ENCODE measurements at regions not wholly inside any gene's neighbourhood (a gene's known extent, or its start where the extent isn't known, plus 50 kb on each side); places are given as distances from the start of the nearest gene placed in this dataset.
"Not testable (repeated sequence)": the region's sequence is repeated elsewhere in the genome, so short reads cannot be mapped to it uniquely, and the experiment has no call there.

GRCh38 chr3:154862265-154862664 lies 217.9 kb upstream of the MME start:
- 0 out of 2 replicates have a peak, but pooled peaks cover 2% of the 10 kb centered on the region for H3K9me2 ChIP-seq (ENCODE audit: insufficient read depth)
- no peaks in the 10 kb centered on the region for H3F3A ChIP-seq (ENCODE audit: insufficient read depth, low read depth)
- DNase-seq = no peak
- no peaks in the 10 kb centered on the region for H3K4me1 ChIP-seq (replicated peaks; ENCODE audit: insufficient read depth)
- H3K9me3 ChIP-seq (ENCODE audit: insufficient read depth, low read depth) = no peaks in the 10 kb centered on the region; the same call in 1 of the 2 replicates
- TF ChIP-seq CTCF (conservative IDR thresholded peaks at IDR 0.05) = no peak
- TF ChIP-seq EZH2 (IDR thresholded peaks at IDR 0.05; ENCODE audit: low read depth) = no peak
- no peaks in the 10 kb centered on the region for H3K79me2 ChIP-seq (ENCODE audit: low read depth)
- CTCF ChIA-PET = no interaction called here
- no peaks in the 10 kb centered on the region for H4K20me1 ChIP-seq (ENCODE audit: insufficient read depth)
- intact Hi-C loops (cut with micrococcal nuclease; ENCODE audit: unreplicated experiment) = no loop called here
- no peak overlapping the region for H3K4me3 ChIP-seq
- H3K4me2 ChIP-seq = no peak overlapping the region
- POLR2A ChIA-PET (ENCODE audit: unreplicated experiment) = interaction anchor here (0.6 kb wide), 1 partner anchor 1949 kb away, joined by 3 read pairs; no protein-coding TSS in a partner anchor
- no peak overlapping the region for H3K27ac ChIP-seq
- no peaks in the 10 kb centered on the region for H3K27me3 ChIP-seq (ENCODE audit: insufficient read depth, low read depth)
- no peaks in the 10 kb centered on the region for H3K36me3 ChIP-seq (ENCODE audit: low read depth)
- BruUV-seq (replicated peaks) = no TSS peak
- no peak overlapping the region for H2AFZ ChIP-seq

GRCh38 chr3:154852998-154853397 lies 227.1 kb upstream of the MME start:
- H3K36me3 ChIP-seq (ENCODE audit: low read depth); H3K9me3 ChIP-seq (ENCODE audit: insufficient read depth, low read depth); H3F3A ChIP-seq (ENCODE audit: insufficient read depth, low read depth); H3K27me3 ChIP-seq (ENCODE audit: insufficient read depth, low read depth); H2AFZ ChIP-seq; H3K4me1 ChIP-seq (replicated peaks; ENCODE audit: insufficient read depth); H3K27ac ChIP-seq; CTCF ChIA-PET; H4K20me1 ChIP-seq (ENCODE audit: insufficient read depth); H3K4me3 ChIP-seq; DNase-seq; H3K9me2 ChIP-seq (ENCODE audit: insufficient read depth); H3K4me2 ChIP-seq; H3K79me2 ChIP-seq (ENCODE audit: low read depth); BruUV-seq (replicated peaks); intact Hi-C loops (cut with micrococcal nuclease; ENCODE audit: unreplicated experiment); POLR2A ChIA-PET (ENCODE audit: unreplicated experiment): not testable (repeated sequence)

GRCh38 chr3:154852515-154852914 lies 227.6 kb upstream of the MME start:
- H2AFZ ChIP-seq = no peak overlapping the region
- DNase-seq = no peak
- H3K27me3 ChIP-seq (ENCODE audit: insufficient read depth, low read depth) = no peaks in the 10 kb centered on the region
- no peak for TF ChIP-seq CTCF (conservative IDR thresholded peaks at IDR 0.05)
- TF ChIP-seq EZH2 (IDR thresholded peaks at IDR 0.05; ENCODE audit: low read depth) = no peak
- H3K4me1 ChIP-seq (replicated peaks; ENCODE audit: insufficient read depth) = no peaks in the 10 kb centered on the region
- no peaks in the 10 kb centered on the region for H3K36me3 ChIP-seq (ENCODE audit: low read depth)
- no peaks in the 10 kb centered on the region for H4K20me1 ChIP-seq (ENCODE audit: insufficient read depth)
- BruUV-seq (replicated peaks) = no TSS peak
- intact Hi-C loops (cut with micrococcal nuclease; ENCODE audit: unreplicated experiment) = no loop called here
- H3K4me3 ChIP-seq = no peak overlapping the region
- 0 out of 2 replicates have a peak, but pooled peaks cover 3% of the 10 kb centered on the region for H3K9me2 ChIP-seq (ENCODE audit: insufficient read depth)
- no peak overlapping the region for H3K27ac ChIP-seq
- no peaks in the 10 kb centered on the region for H3F3A ChIP-seq (ENCODE audit: insufficient read depth, low read depth)
- no peaks in the 10 kb centered on the region for H3K79me2 ChIP-seq (ENCODE audit: low read depth)
- CTCF ChIA-PET = no interaction called here
- H3K9me3 ChIP-seq (ENCODE audit: insufficient read depth, low read depth) = no peaks in the 10 kb centered on the region
- H3K4me2 ChIP-seq = no peak overlapping the region
- POLR2A ChIA-PET (ENCODE audit: unreplicated experiment) = no interaction called here

- Histone ChIP-seq H3K4me3 (no peak overlapping the region), H3K9me3 (ENCODE audit: insufficient read depth, low read depth) (no peaks in the 10 kb centered on the region), H4K20me1 (ENCODE audit: insufficient read depth) (no peaks in the 10 kb centered on the region), H3K4me2 (no peak overlapping the region), H3K4me1 (replicated peaks; ENCODE audit: insufficient read depth) (no peaks in the 10 kb centered on the region), H3K79me2 (ENCODE audit: low read depth) (no peaks in the 10 kb centered on the region), H3K27me3 (ENCODE audit: insufficient read depth, low read depth) (no peaks in the 10 kb centered on the region), H3F3A (ENCODE audit: insufficient read depth, low read depth) (no peaks in the 10 kb centered on the region), H3K27ac (no peak overlapping the region), H2AFZ (no peak overlapping the region), H3K36me3 (ENCODE audit: low read depth) (no peaks in the 10 kb centered on the region), H3K9me2 (ENCODE audit: insufficient read depth) (no peaks in the 10 kb centered on the region)
- POLR2A ChIA-PET (ENCODE audit: unreplicated experiment) = no interaction called here
- TF ChIP-seq CTCF (conservative IDR thresholded peaks at IDR 0.05) = no peak
- no peak for TF ChIP-seq EZH2 (IDR thresholded peaks at IDR 0.05; ENCODE audit: low read depth)
- no TSS peak for BruUV-seq (replicated peaks)
- intact Hi-C loops (cut with micrococcal nuclease; ENCODE audit: unreplicated experiment) = no loop called here
- DNase-seq = no peak
- CTCF ChIA-PET = no interaction called here
Measured at GRCh38 chr3:154851644-154852043, 228.5 kb upstream of the MME start.

Data from PC-9 (cell line).